ENCODE measurements at regions not wholly inside any gene's neighbourhood (a gene's known extent, or its start where the extent isn't known, plus 50 kb on each side); places are given as distances from the start of the nearest gene placed in this dataset.
"Not testable (repeated sequence)": the region's sequence is repeated elsewhere in the genome, so short reads cannot be mapped to it uniquely, and the experiment has no call there.

- DNase-seq = no peak
Observed at GRCh38 chr5:53733853-53734252, 173.4 kb downstream of the NDUFS4 start.

- no peak for DNase-seq
Observed at GRCh38 chr5:53738105-53738504, 177.7 kb downstream of the NDUFS4 start.

- no peak for DNase-seq
Observed at GRCh38 chr5:53739111-53739510, 178.7 kb downstream of the NDUFS4 start.

- no peak for DNase-seq
Observed at GRCh38 chr5:53749621-53750020, 189.2 kb downstream of the NDUFS4 start.

- not testable (repeated sequence) for DNase-seq
Observed at GRCh38 chr5:53752282-53752681, 191.8 kb downstream of the NDUFS4 start.

GRCh38 chr5:53766673-53767072 is 206.2 kb downstream of the NDUFS4 start:
- DNase-seq = no peak

- DNase-seq = peak; percentile 27
Observed at GRCh38 chr5:53777864-53778618, 217.6 kb downstream of the NDUFS4 start.

GRCh38 chr5:53779541-53779981 is 219.1 kb downstream of the NDUFS4 start:
- DNase-seq = peak; percentile 55

GRCh38 chr5:53782620-53783019 is 222.2 kb downstream of the NDUFS4 start:
- no peak for DNase-seq

GRCh38 chr5:53783624-53784228 is 223.3 kb downstream of the NDUFS4 start:
- DNase-seq = no peak

- DNase-seq = no peak
Observed at GRCh38 chr5:53784596-53784995, 224.2 kb downstream of the NDUFS4 start.

GRCh38 chr5:53785924-53786323 is 225.5 kb downstream of the NDUFS4 start:
- no peak for DNase-seq

- DNase-seq = no peak
Observed at GRCh38 chr5:53790026-53790425, 229.6 kb downstream of the NDUFS4 start.

GRCh38 chr5:53792338-53792737 is 231.9 kb downstream of the NDUFS4 start:
- no peak for DNase-seq

- not testable (repeated sequence) for DNase-seq
Observed at GRCh38 chr5:53799644-53800043, 239.2 kb downstream of the NDUFS4 start.

GRCh38 chr5:53808392-53808791 is 248.0 kb downstream of the NDUFS4 start:
- DNase-seq = not testable (repeated sequence)

- no peak for DNase-seq
Observed at GRCh38 chr5:53814819-53815218, 254.4 kb downstream of the NDUFS4 start.

GRCh38 chr5:53815471-53815870 is 255.0 kb downstream of the NDUFS4 start:
- no peak for DNase-seq

GRCh38 chr5:53817183-53817582 is 256.7 kb downstream of the NDUFS4 start:
- DNase-seq = no peak

GRCh38 chr5:53819482-53819881 is 259.0 kb downstream of the NDUFS4 start:
- DNase-seq = no peak

GRCh38 chr5:53820119-53820801 is 259.8 kb downstream of the NDUFS4 start:
- no peak for DNase-seq

GRCh38 chr5:53820802-53821171 is 260.3 kb downstream of the NDUFS4 start:
- DNase-seq = no peak

- DNase-seq = no peak
Observed at GRCh38 chr5:53825016-53825415, 264.6 kb downstream of the NDUFS4 start.

GRCh38 chr5:53825926-53826325 is 265.5 kb downstream of the NDUFS4 start:
- no peak for DNase-seq

Data from activated CD4-positive, alpha-beta T cell treated with anti-CD3 and anti-CD28 coated beads, Interleukin-2, Interleukin-6, amounts not matched to agents 100 ng/mL and 50 ng/mL, durations not matched to agents 16 hours and 8 hours (primary cell).